ENCODE measurements at regions not wholly inside any gene's neighbourhood (a gene's known extent, or its start where the extent isn't known, plus 50 kb on each side); places are given as distances from the start of the nearest gene placed in this dataset.
A peak's percentile ranks its signal among the peaks of the same experiment; 100 is the strongest.
"Not testable (repeated sequence)": the region's sequence is repeated elsewhere in the genome, so short reads cannot be mapped to it uniquely, and the experiment has no call there.

DNA sequence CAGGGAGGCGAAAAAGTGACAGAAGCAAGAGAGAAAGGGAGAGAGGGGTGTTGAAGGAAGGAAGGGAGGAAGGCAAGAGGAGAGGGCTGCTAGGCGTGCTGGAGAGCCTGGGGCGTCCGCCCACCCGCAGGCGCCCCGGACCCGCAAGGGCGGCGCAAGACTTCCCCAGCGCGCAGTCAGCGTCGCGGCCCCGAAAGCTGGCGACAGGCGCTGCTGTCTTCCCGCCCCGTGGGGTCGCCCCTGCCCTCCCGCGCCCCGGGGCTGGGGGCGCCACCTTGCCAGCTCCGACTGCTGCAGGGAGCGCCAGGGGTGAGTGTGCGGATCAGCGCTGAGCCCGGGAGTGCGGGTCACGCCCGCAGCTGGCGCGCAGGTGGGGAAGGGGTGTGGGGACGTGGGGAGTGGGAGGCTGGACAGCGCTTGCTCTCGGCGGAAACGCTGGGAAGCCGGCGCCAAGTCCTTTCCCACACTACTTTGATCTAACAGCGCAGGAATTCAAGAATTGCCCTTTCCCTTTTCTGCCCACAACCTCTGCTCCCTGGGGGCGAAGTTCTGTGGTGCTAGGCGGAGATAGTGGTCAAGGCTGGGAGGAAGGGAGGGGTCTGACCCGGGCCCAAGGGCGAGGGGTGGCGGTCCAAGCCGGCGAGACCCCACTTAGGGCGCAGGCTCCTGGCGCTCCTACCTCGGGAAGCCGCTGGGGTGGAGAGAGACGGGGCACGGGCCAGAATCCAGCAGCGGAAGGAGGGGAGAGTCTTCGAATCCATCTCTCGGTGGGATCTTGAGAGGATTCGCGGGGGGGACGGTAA lies 266.1 kb downstream of the CGGBP1 start, which contains the start of gene HTR1F:
Gene HTR1F, plus strand, starts transcription at position 173 of the 803 bp plus-strand sequence.
- no peak for DNase-seq

DNA sequence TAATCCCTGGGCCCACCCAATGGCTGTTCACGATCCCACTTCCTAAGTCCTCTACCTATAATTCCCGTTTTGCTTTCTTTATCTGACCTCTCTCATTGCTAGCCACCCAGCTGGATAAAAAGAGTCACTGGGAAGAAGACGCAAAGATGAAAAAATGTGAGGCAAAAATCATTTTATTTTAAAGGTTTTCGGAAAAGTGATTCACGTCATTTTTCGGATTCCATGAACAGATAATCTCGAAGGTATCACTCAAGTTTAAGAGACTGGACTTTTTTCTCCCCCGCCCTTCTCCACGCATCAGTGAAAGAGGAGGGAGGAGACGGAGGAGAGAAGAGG lies 266.6 kb downstream of the CGGBP1 start:
- DNase-seq: no peak

DNA sequence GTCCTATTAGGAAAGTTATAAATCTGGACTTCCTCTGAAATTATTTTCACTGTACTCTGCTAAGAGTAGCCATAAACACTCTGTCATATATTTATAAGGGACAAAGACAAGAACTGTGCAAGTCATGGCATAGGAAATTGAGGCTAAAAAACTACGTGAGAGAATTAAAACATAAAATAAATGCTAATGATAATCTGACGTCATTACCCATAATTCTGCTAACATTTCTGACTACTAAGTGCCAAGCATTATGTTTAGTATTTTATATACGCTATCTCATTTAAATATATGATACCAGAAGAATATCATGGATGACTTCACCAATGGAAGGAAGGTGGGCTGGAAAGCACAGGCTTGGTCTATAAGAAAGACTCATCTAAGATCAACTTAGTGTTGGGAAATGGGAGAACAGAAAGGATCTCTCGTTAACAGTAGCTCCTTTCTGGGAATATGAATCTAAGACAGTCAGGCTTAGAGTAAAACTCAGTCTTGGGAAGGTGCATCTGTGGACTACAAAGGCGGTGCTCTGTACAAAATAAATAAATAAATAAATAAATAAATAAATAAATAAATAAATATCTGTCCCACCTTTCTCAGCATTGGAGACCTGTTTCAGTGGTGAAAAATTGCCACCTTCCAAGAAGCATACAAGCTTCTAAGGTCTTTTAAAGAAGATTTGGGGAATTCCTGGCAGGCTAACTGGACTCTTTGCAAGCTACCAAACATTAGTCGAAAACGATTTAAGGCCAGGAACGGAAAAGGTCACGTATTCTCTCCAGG lies 267.4 kb downstream of the CGGBP1 start:
- no peak for DNase-seq

DNA sequence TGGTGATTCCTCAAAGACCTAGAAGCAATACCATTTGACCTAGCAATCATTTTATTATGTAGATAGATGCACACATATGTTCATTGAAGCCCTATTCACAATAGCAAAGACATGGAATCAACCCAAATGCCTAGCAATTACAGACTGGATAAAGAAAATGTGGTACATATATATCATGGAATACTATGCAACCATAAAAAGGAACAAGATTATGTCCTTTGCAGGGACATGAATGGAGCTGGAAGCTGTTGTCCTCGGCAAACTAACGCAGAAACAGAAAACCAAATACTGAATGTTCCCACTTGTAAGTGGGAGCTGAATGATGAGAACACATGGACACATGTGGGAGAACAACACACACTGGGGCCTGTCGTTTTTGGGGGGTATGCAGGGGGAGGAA lies 269.8 kb downstream of the CGGBP1 start:
- DNase-seq: not testable (repeated sequence)

DNA sequence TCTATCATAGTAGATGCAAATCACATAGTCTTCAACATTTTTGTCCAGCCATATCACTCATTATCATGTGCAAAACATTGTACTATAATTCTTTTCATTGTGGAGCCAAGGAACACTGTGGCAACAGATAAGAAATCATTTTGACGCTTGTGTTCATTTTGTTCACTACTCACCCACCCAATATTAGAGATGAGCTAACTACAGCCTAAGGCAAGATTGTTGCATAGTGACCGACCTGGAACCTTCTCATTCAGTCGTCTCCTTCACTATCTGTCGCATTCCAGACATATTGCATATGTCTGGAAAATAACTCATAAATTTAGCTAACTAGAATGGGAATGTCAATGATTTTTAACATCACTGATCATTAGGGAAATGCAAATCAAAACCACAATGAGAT lies 270.3 kb downstream of the CGGBP1 start:
- no peak for DNase-seq

DNA sequence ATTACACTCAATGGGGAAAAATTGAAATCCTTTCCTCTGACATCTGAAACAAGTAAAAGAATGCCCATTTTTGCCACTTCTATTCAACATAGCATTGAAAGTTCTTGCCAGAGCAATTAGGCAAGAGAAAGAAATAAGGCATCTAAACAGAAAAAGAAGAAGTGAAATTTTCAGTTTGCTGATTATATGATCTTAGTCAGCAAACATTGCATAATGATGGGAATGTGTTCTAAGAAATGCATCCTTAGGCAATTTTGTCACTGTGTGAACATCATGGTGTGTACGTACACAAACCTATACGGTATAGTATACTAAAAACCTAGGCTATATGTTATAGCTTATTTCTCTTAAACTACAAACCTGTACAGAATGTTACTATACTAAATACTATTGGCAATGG lies 278.0 kb downstream of the CGGBP1 start:
- DNase-seq: no peak

DNA sequence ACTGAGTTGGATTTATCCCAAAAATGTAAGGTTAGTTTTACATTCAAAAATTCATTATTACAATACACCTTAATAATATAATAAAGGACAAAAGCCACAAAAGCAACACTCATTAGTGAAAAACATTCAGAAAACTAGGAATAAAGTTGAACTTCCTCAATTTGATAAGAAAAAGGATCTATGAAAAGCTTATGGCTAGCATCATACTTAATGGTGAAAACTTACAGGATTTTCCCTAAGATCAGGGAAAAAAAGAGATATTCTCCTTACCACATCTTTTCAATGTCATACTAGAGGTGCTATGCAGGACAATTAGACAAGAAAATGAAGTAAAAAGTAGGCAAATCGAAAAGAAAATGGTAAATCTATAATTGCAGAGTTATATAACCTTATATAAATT lies 279.9 kb downstream of the CGGBP1 start:
- DNase-seq: no peak

DNA sequence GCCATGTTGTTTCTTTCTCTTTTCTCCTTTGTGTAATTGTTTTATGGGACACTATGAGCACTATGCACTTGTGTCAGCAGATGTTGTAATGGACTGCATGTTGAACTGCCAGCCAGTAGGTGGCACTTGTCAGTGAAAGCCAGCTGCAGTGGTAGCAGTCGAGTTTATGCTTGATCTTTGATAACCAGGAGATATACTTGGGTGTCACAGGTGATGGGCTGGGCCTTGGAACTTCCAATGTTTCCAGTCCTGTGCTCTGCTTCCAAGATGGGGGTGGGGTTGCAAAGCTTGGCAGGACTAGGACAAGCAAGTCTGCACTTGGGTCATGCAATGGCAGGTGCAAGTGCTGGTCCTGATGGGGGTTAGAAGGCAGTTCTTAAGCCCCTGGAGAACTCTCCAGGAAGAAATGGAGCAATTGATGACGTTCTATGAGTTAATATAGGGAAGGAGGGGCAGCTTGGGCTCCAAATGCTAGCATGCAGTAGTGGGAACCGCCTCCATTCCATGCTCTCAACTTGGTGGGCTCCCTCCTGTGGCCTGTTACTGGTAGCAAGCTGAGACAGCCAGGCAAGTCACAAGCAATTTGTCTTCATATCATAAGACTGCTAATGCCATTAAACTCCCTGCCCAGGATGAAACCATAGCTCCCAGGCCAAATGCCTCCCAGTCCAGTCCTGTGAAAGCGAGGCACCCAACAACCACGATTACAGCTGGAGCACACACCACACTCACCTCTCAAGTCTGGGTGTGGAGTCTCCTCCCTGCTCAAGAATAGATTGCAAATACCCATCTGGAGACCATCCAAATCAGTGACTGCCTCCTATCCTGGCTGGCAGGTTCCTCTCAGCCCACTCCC lies 287.2 kb downstream of the CGGBP1 start:
- DNase-seq: peak; percentile 5

DNA sequence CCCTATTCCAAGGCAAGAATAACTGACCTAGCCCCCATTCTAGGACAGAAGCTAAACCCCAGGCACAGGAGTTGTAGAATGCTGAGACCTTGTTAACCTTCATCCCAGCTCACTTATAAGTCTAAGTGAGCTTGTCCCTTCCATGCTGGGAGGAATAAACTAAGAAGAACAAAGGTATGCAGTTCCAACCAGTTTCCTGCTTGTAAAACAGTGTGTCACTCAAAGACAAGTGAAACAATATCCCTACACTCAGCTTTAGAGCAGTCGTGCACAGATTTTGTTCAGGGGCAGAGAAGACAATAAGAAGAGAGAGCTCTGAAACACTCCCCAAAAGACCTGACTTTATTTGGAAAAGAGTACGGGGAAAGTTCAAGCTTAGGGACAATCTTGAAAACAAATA lies 292.1 kb downstream of the CGGBP1 start:
- no peak for DNase-seq

DNA sequence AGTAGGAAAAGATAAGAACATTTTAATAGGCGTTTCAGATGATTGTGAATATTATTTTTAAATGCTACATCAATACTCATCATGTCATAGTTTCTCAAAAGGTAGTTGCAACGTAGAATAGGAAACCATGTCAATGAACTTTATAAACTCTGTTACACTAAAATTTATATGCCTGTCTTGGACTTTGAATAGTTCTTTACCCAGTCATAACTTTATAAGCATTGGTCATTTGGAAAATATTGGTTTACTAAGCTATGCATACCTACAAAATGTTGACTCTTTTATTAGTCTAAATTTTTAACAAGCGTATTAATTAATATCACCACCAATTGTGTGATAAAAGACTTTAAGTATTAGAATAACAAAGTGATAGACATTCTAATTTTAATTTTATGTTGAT lies 293.5 kb downstream of the CGGBP1 start:
- DNase-seq: no peak

DNA sequence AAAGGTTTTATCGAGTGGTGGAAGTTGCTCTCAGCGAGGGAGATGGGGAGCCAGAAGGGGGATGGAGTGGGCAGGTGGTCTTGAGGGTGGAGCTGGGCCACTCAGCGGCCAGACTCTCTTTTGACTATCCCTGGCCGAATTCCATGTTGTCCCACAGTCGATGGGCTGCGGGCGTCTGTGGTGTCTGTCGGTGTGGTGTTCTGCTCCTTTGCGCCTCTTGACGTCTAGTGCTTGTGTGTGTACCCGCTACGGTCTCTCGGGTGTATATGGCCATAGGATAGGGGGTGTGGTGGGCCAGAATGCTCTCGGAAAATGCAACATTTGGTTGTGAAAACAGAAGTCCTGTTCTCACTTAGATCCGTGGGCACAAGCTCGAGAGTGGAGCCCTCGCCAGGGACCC lies 297.0 kb downstream of the CGGBP1 start:
- no peak for DNase-seq

DNA sequence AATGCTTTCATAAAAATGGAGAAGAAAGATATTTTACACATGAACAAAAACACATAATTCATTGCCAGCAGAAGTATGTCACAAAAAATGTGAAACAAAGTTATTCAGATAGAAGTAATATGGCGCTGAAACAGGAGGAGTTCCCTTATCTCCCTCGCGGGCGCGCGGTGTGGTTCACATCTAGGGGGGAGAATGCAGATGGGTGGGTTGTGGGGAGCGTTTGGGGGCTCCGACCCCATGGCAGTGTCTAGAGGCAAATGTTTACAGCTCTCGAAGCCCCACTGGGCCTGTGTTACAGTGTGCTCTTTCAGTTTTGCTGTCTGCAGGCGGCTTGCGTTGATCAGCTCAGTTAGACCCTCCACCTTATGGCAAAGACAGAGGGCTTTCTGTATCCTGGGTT lies 297.5 kb downstream of the CGGBP1 start:
- DNase-seq: no peak

DNA sequence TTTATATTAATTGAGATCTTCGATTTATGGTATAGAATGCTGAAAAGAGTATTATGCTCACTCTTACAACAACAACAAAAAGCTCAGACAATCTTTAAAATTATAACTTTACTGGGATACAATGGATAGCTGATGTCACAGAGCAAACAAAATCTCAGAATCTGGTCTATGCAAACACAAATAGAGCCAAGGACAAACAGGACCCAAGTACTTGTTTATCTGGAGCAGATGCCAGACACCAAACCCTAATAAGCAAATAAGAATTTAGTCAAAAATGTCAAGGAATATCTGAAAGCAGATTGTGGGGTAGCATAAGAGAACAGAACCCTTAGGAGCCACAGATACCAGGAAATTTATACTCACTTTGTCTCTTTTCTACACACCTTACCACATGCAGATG lies 302.2 kb downstream of the CGGBP1 start:
- no peak for DNase-seq

DNA sequence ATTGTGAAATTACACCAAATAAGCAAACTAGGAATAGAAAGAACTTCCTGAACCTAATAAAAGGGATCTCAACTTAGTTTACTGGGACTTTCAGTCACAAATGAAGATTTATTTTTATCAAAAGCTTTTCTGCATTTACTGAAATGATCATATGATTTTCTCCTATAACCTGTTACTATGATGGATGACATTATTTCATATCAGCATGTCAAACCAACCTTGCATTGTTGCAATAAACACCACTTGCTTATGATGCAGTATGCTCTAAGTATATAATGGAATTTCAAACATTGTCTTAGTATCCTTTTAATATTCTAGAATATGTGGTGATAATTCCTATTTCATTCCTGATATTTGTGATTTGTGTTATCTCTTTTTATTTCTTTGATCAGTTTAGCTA lies 303.0 kb downstream of the CGGBP1 start:
- no peak for DNase-seq

DNA sequence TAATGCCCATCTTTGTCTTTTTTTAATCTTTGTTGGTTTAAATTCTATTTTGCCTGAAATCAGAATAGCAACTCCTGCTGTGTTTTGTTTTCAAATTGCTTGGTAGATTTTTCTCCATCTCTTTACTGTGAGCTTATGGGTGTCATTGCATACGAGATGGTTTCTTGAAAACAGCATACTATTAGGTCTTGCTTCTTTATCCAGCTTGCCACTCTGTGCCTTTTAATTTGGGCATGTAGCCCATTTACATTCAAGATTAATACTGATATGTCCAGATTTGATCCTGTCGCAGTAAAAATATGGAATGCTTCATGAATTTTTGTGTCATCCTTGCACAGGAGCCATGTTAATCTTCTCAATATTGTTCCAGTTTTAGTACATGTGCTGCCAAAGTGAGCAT lies 316.6 kb downstream of the CGGBP1 start:
- no peak for DNase-seq

DNA sequence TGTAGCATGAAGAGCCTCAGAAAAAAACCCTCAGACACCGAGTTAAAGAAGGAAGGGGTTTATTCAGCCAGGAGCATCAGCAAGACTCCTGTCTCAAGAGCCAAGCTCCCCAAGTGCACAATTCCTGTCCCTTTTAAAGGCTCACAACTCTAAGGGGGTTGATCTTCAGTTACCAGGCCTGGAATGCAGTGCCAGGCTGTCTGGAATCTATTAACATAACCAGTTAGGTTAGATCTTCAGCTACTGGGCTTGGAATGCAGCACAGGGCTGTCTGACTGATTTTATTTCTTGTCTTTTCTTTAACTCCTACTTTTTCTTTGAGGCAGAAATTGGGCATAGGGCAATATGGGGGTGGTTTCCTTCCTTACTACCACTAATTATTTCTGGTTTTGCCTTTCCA lies 317.9 kb downstream of the CGGBP1 start:
- DNase-seq: not testable (repeated sequence)

DNA sequence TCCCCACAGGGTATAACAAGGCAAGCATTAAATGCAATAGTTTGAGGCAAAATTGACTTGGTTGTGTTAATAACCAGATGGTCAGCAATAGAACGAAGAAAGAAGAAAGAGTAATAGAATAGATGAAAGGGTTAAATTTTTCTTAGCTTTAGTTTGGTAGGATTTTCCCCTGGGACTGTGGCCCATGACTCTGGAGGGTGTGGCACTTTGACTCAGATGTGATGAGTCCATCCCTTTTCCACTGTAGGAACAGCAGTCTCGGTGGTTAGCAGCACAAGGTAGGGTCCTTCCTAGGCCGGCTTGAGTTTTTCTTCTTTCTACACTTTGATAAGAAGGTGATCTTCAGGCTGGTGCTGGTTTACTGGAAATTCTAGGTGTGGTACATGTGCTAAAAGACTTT lies 321.0 kb downstream of the CGGBP1 start:
- DNase-seq: not testable (repeated sequence)

DNA sequence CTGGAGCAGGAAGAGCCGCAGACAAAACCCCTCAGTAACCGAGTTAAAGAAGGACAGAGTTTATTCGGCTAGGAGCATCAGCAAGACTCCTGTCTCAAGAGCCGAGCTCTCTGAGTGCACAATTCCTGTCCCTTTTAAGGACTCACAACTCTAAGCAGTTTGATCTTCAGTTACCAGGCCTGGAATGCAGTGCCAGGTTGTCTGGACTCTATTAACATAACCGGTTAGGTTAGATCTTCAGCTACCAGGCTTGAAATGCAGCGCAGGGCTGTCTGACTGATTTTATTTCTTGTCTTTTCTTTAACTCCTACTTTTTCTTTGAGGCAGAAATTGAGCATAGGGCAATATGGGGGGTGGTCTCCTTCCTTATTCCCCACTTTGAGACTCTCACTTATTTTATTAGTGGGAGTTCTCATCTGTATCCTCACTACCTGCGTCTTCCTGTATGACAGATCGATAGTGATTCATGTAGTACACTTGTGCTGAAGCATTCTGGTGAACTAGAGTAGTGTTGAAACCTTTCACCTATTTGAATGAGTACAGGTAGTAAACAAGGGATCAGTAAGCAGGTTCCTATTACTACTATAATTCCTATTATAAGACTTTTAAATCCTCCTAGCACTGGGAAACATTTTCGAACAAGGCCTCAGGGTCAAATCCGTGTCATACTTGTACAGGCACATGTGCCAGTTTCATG lies 325.0 kb downstream of the CGGBP1 start:
- DNase-seq: no peak

DNA sequence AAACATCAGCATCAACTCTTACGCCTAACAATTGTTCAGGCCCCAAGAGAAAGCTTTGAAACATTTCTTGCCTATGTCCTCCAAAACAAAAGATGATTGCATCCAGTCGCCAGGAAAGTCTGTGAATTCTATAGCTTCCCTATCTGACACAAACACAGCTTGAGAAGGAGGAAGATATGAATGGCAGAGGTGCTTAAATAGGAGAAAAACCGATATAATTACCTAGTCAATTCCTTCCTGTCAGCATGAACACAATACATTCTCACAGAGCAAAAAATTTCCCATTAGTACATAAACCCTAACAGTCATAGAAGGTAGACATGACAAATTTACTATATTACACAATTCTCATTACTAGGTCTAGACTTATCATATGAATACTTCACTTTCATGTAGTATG lies 326.5 kb downstream of the CGGBP1 start:
- no peak for DNase-seq

DNA sequence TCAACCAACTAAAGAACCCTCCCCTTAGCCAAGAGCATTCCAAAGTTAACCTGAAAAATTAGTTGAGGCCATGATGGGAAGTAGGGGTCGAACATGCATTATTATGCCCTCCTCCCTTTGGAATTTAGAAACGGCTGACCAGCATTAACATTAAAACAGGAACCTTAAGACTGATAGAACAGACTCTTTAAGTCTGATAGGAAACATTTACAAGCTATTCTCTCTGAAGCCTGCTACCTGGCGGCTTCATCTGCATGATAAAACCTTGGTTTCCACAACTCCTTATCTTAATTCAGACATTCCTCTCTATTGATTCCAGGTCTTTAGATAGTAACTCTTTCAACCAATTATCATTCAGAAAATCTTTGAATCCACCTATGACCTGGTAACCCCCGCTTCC lies 331.0 kb downstream of the CGGBP1 start:
- no peak for DNase-seq

DNA sequence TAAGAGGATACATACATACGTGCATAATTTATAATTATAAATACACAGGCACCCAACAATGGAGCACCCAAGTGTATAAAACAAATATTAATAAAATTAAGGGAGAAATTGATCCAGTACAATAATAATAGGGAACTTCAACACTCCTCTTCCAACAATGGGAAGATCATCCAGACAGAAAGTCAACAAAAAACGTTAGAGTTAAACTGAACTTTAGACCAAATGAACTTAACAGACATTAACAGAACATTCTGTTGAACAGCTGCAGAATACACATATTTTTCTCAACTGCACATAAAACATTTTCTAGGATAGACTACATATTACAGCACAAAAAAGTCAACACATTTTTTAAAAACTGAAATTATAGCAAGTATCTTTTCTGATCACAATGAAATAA lies 339.7 kb downstream of the CGGBP1 start:
- DNase-seq: no peak

DNA sequence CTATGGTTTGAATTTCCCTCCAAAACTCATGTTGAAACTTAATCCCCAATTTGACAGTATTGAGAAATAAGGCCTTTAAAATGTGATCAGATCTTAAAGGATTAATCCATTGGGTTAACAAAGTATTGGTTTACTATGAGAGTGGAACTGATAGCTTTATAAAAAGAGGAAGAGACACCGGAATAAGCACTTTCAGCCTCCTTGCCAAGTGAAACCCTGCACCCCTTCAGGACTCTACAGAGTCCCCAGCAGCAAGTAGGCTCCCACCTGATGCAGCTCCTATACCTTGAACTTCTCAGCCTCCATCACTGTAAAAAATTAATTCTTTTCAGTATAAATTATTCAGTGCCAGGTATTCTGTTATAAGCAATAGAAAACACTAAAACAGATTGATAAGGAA lies 348.3 kb downstream of the CGGBP1 start:
- DNase-seq: no peak

DNA sequence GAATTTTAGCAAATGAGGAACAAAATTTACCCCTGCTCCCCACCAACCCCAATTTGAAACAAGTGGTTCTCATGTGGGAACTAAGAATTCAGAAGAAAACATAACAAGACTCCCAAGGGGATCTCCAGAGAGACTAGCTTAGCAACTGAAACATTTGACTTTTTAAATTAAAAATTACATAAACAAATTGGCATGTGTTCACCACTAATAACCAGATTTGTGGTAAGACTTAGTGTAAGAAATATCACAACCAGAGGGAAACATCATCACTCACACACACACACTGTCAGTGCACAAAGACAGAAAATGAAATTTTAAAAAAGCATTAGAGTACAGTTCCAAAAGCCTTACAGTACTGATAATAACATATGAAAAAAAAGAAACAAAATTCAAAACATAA lies 348.8 kb downstream of the CGGBP1 start:
- DNase-seq: no peak

Measured in fibroblast of skin of right quadriceps (primary cell).